DND-41 (cell line): ENCODE measurements at regions not wholly inside any gene's neighbourhood (a gene's known extent, or its start where the extent isn't known, plus 50 kb on each side); places are given as distances from the start of the nearest gene placed in this dataset.

Experiments used
- ATAC-seq: fragments of 200-7000 bp; cut with Tn5 transposase; 3 replicates; pipeline ENCODE4 v1.9.1; 2021; ENCODE audit warnings: low read depth; ENCODE audit not compliant: insufficient read depth
- DNase-seq: peaks from one replicate; pipeline ENCODE4 v3.0.0-alpha.2; 2020
- H2AFZ ChIP-seq: 2 replicates; pipeline ENCODE4 v1.6.0; 2012; ENCODE audit warnings: low read depth, low read length
- H3K27ac ChIP-seq: 2 replicates; pipeline ENCODE4 v1.5.1; 2012; ENCODE audit warnings: low read length, inconsistent platforms
- H3K27me3 ChIP-seq: fragments of 200-600 bp; sonication (generic); 2 replicates; pipeline ENCODE4 v1.6.0; 2012; ENCODE audit warnings: low read length, mild to moderate bottlenecking, inconsistent platforms; ENCODE audit not compliant: insufficient read depth, poor library complexity
- H3K36me3 ChIP-seq: 2 replicates; pipeline ENCODE4 v1.5.1; 2012; ENCODE audit warnings: low read length, inconsistent platforms; ENCODE audit not compliant: insufficient read depth
- H3K4me1 ChIP-seq: 2 replicates; pipeline ENCODE4 v1.5.1; 2012; ENCODE audit warnings: mild to moderate bottlenecking, low read length; ENCODE audit not compliant: insufficient read depth
- H3K4me2 ChIP-seq: 2 replicates; pipeline ENCODE4 v1.6.0; 2012; ENCODE audit warnings: mild to moderate bottlenecking, moderate library complexity, low read length, inconsistent platforms; ENCODE audit not compliant: insufficient read depth
- H3K4me3 ChIP-seq, 2 experiments: fragments of 200-600 bp in 1 of 2; shearing (Covaris generic) in 1 of 2; 2 replicates each; pipeline ENCODE4 v1.5.1; 2012 to 2016; ENCODE audit warnings: inconsistent platforms in 2 of 2, low read length in 2 of 2, mild to moderate bottlenecking in 2 of 2, low read depth in 1 of 2, moderate library complexity in 1 of 2
- H3K79me2 ChIP-seq: 2 replicates; pipeline ENCODE4 v1.6.0; 2012; ENCODE audit warnings: low read length, inconsistent platforms; ENCODE audit not compliant: insufficient read depth
- H3K9ac ChIP-seq: 2 replicates; pipeline ENCODE4 v1.6.0; 2012; ENCODE audit warnings: low read depth, mild to moderate bottlenecking, inconsistent platforms, low read length, moderate library complexity
- H3K9me3 ChIP-seq: 2 replicates; pipeline ENCODE4 v1.5.1; 2012; ENCODE audit warnings: low read length, moderate library complexity, mild to moderate bottlenecking, inconsistent platforms; ENCODE audit not compliant: insufficient read depth, severe bottlenecking
- H4K20me1 ChIP-seq: 2 replicates; pipeline ENCODE4 v1.6.0; 2012; ENCODE audit warnings: low read length; ENCODE audit not compliant: insufficient read depth
- EZH2 ChIP-seq: IDR thresholded peaks from 3 replicates; pipeline ENCODE4 v1.6.1; 2012; ENCODE audit warnings: borderline replicate concordance, low read depth, mild to moderate bottlenecking, moderate library complexity, low read length, inconsistent platforms; ENCODE audit not compliant: severe bottlenecking
- TF ChIP-seq, protein P1 (sequence below): IDR thresholded peaks from 2 replicates; pipeline ENCODE4 v1.5.1; 2012; ENCODE audit warnings: borderline replicate concordance, low read length, moderate library complexity, mild to moderate bottlenecking; ENCODE audit not compliant: poor library complexity, severe bottlenecking; ENCODE audit errors: extremely low read depth

DNA sequence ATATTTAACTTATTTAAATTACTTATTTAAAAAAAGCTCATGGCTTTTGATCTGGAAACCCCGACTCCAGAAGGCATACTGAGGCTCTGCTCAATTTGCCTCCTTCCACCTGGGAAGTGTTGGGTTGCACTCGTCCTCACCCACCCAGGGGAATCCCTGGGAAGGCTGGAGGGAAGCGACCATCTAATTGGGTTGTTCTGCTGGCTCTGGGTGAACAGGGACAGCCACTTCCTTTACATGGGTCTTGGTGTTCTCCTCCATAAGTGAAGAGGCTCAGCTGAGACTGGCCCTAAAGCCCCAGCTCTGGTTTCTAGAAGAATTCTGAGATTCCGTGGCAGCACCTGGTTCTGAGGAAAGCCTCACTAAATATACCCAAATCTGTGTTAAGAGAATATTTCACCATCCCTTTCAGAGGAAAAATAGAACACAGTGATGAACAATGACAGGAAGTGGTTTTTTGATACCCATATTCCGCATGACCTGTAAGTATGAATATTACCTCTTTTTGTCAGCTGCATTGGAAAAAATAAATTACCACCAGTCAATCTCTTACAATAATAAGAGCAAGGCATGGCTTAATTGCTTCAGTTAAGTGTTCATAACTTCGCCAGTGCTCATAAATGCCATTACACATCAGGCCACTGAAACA lies 131.1 kb upstream of the SHH start:
- Histone ChIP-seq H4K20me1 (no peaks in the 10 kb centered on the region), H3K9me3 (no peaks in the 10 kb centered on the region), H3K9ac (no peak overlapping the region), H2AFZ (no peak overlapping the region), H3K4me2 (no peak overlapping the region), H3K36me3 (no peaks in the 10 kb centered on the region), H3K79me2 (no peaks in the 10 kb centered on the region), H3K27ac (no peak overlapping the region), H3K4me3 (no peak overlapping the region), H3K4me1 (no peaks in the 10 kb centered on the region), H3K27me3 (peaks cover 7% of the 10 kb centered on the region)
- TF ChIP-seq, protein P1, sequence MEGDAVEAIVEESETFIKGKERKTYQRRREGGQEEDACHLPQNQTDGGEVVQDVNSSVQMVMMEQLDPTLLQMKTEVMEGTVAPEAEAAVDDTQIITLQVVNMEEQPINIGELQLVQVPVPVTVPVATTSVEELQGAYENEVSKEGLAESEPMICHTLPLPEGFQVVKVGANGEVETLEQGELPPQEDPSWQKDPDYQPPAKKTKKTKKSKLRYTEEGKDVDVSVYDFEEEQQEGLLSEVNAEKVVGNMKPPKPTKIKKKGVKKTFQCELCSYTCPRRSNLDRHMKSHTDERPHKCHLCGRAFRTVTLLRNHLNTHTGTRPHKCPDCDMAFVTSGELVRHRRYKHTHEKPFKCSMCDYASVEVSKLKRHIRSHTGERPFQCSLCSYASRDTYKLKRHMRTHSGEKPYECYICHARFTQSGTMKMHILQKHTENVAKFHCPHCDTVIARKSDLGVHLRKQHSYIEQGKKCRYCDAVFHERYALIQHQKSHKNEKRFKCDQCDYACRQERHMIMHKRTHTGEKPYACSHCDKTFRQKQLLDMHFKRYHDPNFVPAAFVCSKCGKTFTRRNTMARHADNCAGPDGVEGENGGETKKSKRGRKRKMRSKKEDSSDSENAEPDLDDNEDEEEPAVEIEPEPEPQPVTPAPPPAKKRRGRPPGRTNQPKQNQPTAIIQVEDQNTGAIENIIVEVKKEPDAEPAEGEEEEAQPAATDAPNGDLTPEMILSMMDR, result no peak
- TF ChIP-seq EZH2, result no peak
- ATAC-seq (no peak), DNase-seq (no peak)

- Histone ChIP-seq H2AFZ (no peak overlapping the region), H3K36me3 (no peaks in the 10 kb centered on the region), H3K27ac (no peak overlapping the region), H3K4me3 (no peak overlapping the region), H3K9me3 (no peaks in the 10 kb centered on the region), H3K79me2 (no peaks in the 10 kb centered on the region), H3K9ac (no peak overlapping the region), H3K4me1 (no peaks in the 10 kb centered on the region), H3K27me3 (peaks cover 7% of the 10 kb centered on the region), H4K20me1 (no peaks in the 10 kb centered on the region), H3K4me2 (no peak overlapping the region)
- DNase-seq (no peak), ATAC-seq (no peak)
- no peak for TF ChIP-seq EZH2
- TF ChIP-seq, protein P1, result no peak
Observed at GRCh38 chr7:155942226-155942950, 130.1 kb upstream of the SHH start.

DNA sequence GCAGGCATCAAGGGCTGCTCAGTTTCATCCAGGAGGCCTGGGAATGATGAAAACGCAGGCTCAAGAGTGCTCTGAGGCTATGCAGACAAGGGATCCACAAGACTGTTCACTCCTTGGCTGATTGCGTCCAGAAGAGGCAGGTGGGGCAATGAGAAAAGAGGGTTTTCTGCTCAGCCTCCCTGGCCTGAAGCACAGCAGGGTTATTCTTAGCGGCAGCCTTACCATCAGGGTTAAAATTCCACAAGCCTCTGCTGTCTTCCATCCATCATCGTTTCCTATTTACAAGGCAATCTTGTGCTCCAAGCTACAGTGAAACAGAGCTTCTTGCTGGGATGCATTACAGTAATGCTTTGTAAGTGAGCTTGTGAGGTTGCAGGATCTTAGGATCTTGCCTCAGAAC lies 129.4 kb upstream of the SHH start:
- H4K20me1 ChIP-seq, result no peaks in the 10 kb centered on the region
- H3K9ac ChIP-seq, result no peak overlapping the region
- ATAC-seq (no peak), DNase-seq (no peak)
- no peaks in the 10 kb centered on the region for H3K79me2 ChIP-seq
- H3K9me3 ChIP-seq, result no peaks in the 10 kb centered on the region
- no peak overlapping the region for H3K27ac ChIP-seq
- H3K4me3 ChIP-seq, result no peak overlapping the region
- H3K27me3 ChIP-seq, result peaks cover 7% of the 10 kb centered on the region
- H2AFZ ChIP-seq, result no peak overlapping the region
- no peaks in the 10 kb centered on the region for H3K36me3 ChIP-seq
- no peaks in the 10 kb centered on the region for H3K4me1 ChIP-seq
- H3K4me2 ChIP-seq, result no peak overlapping the region
- TF ChIP-seq, protein P1, result no peak
- no peak for TF ChIP-seq EZH2
